ENCODE measurements at regions not wholly inside any gene's neighbourhood (a gene's known extent, or its start where the extent isn't known, plus 50 kb on each side); places are given as distances from the start of the nearest gene placed in this dataset.
A peak's percentile ranks its signal among the peaks of the same experiment; 100 is the strongest.

DNA sequence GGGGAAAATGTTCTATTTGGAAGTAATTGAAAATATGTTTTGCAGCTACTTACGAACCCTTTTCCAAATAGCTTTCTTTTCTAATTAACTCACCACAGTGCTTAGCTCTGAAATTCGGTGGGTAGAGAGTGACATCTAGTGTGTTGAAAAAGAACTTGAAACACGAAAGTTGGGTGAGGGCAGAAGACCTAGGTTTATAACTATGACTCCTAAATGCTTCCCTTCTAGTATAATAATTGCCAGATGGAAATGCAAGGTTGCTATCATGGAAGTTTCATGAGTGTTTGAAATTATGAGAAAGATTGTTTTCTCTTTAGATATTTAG is 77.3 kb upstream of the NOCT start:
- TF ChIP-seq, protein P1, sequence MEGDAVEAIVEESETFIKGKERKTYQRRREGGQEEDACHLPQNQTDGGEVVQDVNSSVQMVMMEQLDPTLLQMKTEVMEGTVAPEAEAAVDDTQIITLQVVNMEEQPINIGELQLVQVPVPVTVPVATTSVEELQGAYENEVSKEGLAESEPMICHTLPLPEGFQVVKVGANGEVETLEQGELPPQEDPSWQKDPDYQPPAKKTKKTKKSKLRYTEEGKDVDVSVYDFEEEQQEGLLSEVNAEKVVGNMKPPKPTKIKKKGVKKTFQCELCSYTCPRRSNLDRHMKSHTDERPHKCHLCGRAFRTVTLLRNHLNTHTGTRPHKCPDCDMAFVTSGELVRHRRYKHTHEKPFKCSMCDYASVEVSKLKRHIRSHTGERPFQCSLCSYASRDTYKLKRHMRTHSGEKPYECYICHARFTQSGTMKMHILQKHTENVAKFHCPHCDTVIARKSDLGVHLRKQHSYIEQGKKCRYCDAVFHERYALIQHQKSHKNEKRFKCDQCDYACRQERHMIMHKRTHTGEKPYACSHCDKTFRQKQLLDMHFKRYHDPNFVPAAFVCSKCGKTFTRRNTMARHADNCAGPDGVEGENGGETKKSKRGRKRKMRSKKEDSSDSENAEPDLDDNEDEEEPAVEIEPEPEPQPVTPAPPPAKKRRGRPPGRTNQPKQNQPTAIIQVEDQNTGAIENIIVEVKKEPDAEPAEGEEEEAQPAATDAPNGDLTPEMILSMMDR (IDR thresholded peaks at IDR 0.05): peak in 6 of 7 experiments; percentile 8 to 57 (median 42)
- no peak for TF ChIP-seq POLR2A (IDR thresholded peaks at IDR 0.05)
